Stimulated activated CD8-positive, alpha-beta memory T cell treated with anti-CD3 and anti-CD28 coated beads, Interleukin-2, amount 100 ng/mL, for 48 hours (primary cell): ENCODE measurements at regions not wholly inside any gene's neighbourhood (a gene's known extent, or its start where the extent isn't known, plus 50 kb on each side); places are given as distances from the start of the nearest gene placed in this dataset.
"Not testable (repeated sequence)": the region's sequence is repeated elsewhere in the genome, so short reads cannot be mapped to it uniquely, and the experiment has no call there.

ENCODE experiments used
- DNase-seq, 2 donors: peaks; one replicate each; pipeline ENCODE4 v3.0.0-alpha.2; 2020; ENCODE audit warnings: low read depth in 2 of 2

DNA sequence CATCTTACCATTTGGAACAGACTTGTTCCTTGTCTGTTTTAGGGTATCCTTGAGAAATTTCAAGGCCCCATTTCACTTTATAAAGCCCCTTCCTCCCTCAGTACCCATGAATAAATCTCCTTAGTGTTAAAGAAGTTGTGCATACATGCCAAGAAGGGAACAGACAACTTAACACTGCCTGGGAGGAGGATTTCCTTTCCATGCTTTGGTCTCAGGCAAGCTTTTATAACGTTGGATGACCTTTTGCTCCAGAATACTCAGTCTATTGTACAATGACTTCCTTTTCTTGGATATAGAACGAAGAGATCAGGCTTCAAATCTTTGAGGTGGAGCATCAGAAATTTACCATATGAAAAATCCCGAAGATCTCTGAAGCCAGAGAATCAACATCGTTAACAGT is 551.4 kb downstream of the PRKD1 start:
- no peak for DNase-seq

DNA sequence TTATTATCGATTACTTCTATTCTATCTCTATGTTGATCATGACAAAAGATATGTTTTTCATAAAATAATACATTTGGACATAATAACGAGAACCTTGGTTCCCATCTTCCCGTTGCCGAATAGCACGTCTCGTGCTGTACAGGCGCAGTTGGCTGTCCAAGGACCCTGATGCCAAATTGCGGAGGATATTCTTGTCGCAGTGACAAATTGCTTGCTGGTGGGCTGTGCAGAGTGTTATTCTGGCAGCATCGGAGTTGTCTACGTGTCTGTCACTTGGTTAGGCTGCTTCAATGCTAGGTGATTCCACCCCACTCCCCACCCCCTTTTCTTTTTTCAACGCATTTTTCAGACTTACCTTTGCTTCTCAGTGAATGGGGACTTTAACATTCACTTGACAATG is 546.8 kb downstream of the PRKD1 start:
- no peak for DNase-seq

DNA sequence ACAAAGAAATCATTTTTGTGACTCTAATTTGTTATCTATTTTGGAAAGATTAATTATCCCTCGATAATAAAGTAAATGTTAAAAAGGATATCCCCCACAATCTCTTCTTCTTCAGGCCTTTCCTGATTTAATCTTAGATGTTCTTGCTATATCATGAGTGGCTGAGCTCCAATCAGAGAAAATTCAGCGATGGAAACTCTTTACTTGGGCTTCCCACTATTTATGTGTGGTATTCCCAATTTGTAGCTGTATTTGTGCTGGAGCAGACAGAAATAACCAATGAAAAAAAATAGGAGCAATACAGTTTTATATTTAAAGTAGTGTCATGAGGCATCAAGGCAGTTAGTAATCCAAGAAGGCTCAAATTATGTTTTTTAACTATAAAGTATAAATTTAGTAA is 539.1 kb downstream of the PRKD1 start:
- no peak for DNase-seq

DNA sequence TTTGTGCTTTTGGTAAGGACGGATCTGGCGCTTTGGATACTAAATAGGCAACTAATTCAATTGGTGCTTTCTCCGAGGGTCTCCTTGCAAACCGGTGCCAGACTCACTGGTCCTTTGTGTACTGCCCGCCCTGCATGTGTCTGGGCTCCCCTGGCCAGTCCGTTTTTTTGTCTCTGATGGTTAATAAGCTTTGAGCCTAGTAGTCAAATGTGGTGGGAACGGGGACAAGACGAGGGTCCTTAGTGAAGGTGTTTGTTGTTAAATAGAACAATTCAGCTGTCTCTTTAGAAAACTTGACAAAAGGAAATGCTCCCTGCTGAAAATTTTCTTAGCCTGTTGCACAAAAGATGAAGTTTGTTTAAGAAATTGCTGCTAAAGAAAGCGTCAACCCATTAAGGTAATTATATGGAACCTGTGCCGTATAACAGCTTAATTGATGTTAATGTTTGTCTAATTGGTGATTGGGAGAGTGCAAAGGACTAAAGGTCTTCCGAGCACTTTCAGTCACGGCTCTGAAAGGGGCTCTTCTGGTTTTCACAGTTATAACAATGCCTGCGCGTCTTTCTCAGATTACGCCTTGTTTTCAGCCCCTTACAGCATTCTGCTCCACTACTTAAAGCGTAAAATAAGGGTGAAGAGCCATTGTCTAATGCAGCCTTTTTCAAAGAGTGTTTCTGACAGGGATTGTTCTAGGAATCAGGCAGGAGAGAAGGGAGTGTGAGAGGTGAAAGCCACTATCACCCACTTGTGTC is 537.4 kb downstream of the PRKD1 start:
- DNase-seq = no peak

DNA sequence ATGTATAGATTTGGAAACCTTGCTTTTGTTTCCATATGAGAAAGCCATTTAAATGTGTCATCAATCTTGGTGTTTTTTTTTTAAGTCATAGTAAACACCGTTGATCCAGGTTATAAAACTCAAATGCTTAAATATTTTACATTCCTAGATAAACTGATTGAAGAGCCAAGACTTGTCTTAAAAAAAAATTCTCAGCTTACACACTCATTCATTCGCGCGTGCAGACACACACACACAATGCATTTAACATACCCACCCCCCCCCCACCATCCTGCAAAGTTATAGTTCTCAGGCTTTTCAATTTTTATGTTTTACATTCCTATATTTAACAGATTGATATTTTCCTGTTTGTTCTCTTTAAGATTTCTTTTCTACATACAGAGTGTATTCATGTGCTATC is 536.4 kb downstream of the PRKD1 start:
- DNase-seq = no peak

DNA sequence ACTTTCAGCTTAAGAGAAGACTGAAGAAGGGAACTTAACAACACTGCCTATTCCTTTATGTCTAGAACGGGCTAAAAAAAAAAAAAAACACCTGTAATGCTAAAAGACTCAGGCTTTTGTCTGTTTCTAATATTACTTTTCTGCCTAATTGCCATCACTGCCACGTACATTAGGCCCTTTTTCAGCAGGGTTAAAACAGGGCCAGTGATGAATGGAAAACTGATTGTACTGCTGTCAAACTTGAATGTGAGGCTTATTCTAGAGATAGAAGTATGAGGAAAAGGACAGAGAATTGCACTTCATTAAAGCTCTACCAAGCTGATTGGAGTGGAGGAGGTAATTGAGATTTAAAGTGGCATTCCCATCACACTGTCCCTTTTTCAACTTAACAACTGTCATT is 535.8 kb downstream of the PRKD1 start:
- DNase-seq = no peak

DNA sequence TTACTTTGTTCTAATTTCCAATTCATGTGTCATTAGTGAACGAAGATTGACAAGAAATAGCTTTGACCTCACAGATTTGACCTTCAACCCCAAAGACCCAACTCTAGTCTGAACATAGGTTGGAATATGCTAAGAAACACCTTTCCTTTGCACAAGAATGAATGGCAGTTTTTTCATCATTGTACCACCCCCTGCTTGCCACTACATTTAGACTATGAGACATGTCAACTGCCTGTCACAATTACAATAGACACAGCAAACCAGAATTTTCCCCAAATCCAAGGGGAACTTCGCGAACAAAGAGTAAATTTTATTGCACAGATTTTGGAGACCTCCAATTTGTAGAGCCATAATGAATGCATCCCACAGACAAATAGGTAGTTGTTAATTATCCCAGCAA is 535.4 kb downstream of the PRKD1 start:
- no peak for DNase-seq

DNA sequence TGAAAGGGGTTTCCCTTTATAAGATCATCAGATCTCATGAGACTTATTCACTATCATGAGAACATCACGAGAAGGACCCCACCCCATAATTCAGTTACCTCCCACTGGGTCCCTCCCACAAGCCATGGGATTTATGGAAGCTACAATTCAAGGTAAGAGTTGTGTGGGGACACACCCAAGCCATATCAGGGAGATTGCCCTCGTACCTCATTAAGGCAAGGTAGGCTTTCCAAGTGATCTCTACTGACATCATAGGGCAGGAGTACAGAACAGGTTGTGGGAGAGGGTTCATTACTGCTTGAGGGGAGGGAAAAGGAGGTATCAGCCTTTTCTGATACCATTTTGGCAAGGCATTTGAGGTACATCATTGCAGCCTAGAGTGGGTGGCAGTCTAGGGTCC is 524.6 kb downstream of the PRKD1 start:
- no peak for DNase-seq

DNA sequence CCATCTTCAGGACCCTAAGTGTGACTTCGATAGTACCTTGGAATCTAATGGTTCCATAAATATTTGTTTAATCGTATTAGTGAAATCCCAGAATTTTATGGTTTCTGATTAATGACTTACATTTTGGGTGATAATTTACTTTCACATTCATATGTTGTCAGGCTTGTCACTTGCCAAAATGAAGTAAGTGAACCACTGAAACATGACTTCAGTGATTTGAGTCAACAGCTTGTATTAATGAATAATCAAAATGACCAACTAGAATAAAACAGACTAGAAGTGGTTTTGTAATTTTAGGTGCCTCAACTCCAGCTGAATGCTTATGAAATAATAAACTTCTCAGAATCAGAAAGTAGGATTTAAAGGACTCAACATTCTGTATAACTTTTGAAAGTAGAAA is 517.1 kb downstream of the PRKD1 start:
- no peak for DNase-seq

DNA sequence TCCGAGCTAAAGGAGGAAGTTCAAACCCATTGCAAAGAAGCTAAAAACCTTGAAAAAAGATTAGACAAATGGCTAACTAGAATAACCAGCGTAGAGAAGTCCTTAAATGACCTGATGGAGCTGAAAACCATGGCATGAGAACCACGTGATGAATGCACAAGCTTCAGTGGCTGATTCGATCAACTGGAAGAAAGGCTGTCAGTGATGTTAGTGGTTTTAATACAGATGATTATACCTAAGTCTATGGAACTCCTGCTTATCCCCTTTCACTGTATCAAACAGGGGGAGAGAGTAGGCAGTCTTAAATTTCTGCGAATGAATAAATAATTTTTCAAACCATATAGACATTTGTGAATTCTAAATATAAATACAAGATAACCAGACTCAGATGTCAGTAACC is 512.7 kb downstream of the PRKD1 start:
- DNase-seq = not testable (repeated sequence)

DNA sequence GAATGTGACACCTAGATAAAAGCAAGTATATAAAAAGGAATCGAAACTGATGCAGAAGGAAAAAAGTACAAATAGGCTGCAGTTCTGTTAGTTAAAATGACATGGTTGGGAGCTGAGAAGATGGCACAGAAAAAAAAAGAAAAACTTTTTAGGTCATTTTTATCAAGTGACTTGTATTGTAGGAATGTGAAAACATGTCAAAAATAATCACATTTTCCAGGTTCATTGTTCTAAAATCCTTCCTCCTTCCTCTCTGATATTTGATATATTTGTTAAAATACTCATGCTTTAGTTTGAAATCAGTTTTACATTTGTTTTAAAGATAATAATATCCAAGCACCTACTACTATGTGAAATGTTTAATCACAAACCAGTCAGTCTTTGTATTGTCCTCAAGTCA is 507.9 kb downstream of the PRKD1 start:
- no peak for DNase-seq

DNA sequence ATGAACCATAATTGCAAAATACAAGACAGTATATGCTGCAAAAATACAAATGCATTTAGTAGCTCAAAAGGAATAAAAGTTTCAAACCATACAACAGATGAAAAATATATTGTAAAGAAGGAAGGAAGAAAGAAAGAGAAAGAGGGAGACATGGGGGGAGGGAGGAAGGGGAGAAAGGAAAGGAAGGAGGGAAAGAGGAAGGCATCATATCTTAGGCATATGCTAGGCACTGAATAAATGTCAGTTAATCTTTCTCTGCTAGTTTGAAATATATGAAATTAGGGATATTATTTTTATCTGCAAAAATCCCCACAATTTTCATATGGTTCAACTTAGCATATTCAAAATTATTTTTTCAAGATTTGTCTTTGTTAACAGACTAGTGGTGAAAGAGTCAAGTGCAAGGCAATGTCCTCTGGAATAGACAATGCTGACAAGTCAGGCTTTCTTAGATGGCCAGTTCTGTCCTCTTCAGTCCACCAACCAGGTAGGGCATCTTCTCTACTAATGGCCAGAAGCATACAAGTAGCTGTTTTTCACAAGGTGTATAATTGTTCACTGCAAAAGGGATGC is 506.4 kb downstream of the PRKD1 start:
- no peak for DNase-seq

DNA sequence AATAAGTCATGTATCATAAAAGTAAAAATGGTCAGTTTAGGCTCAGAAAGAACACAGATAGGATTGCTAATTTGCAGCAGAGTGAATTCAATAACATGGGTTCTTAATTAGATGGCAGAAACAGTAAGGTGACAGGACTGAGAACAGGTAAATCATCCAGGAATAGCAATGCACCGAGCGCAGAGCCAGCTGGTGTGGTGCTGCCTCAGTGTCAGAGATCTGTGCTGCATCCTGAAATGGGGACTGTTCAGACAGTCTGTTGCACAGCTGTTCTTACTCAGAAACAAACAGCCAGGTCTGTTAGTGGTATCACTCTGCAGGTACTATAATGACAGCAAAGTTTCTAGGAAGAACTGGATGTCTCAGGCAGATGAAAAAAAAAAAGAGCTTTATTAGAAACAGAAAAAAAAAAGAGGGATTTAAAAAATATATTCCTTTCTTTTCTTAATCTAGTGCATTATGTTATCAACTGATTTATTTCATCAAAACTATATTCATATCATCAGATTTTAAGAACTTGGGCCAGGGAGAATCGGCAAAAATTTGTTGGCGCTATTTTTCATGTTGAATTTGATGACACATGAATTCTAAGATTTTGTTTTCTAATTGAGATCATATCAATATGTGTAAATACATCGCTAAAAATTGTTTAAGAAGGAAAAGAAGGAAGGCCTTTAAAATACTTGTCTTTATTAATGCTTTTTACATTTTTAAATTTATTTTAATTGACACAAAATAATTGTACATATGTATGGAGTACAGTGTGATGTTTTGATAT is 501.8 kb downstream of the PRKD1 start:
- DNase-seq = no peak

DNA sequence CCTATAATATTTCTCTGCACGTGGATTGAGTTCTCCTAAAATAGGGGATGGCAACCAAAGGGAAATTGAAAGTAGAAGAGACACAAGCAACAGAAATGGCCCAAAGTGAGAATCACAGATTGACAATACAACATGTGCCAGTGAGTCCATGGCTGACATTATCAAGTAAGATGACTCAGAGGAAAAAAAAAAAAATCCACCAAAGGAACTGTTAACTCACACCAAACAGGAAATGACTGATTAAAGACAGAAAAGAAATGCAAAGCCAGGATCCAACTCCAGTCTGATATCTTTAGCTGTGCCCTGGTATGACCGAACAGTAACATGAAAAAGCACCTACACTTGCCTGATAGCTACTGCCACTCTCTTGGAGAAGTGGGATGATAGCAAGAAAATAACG is 485.0 kb downstream of the PRKD1 start:
- DNase-seq = no peak

DNA sequence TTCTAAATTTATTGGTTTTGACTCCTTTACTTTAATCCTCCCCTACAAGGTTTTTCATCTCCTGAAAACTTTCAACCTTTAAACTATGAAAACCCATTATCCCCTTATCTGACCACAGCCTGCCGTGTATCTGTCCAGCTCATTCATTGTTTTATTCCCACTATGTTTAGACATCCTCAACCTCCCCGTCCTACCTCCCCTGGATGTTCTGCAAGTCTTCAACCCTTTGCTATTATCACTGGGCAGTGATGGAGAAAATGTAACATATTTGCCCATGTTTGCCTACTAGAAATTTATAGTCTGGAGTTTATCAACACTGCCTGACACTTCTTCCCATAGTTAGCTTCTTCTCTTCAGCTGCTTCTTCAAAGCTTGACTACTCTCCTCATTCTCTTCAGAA is 483.4 kb downstream of the PRKD1 start:
- no peak for DNase-seq

DNA sequence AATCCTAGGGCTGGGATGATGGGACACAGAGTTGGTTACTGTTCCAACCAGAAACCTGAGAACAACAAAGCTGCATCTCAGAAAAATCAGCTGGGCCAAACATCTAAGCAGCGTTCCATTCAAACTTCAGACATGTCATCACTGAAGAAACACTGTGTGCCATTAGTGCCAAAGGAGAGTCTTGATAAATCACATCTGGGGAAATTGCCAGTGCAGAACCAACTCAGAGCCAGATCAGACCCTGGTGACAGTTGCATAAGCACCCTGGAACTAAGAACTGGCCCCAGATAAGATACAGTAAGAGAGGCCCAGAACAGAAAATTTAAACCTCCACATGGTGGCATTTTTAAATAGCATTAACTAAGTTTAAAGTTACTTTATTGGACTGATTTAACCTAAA is 482.8 kb downstream of the PRKD1 start:
- no peak for DNase-seq

DNA sequence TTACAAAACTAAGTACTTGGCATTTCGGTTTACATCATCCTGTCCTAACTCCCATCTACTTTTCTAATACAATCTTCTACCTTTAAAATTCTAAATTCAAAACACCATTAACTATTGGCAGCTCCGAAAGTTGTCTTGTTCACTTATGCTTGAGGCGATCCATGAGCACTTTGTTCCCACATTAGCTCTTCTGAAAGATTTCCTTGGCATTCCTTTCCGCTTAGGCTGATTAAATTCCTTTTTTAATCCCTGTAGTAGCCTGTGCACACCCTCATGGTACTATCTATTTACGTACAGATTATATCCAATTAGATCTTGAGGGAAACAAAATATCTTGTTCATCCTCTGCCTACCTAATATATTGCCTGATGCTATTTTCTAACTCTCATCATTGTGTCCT is 480.7 kb downstream of the PRKD1 start:
- DNase-seq = no peak

DNA sequence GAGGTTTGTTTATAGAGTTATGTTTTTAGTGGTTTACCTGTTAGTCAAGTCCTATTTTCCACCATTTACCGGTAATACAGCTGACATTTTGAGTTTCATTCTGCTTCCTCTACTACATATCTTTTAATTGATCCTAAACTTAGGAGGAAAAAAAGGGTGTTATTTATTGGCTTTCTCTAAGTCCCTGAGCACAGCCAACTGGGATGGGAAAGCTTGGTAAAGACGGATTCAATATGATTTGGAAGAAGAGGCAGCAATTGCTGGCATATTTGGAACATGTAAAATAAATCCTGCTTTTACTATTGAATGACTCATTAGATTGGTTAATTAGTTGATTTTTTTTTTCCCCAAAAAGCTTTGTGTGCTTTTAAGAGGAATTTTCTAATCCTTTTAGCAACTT is 475.7 kb downstream of the PRKD1 start:
- no peak for DNase-seq

DNA sequence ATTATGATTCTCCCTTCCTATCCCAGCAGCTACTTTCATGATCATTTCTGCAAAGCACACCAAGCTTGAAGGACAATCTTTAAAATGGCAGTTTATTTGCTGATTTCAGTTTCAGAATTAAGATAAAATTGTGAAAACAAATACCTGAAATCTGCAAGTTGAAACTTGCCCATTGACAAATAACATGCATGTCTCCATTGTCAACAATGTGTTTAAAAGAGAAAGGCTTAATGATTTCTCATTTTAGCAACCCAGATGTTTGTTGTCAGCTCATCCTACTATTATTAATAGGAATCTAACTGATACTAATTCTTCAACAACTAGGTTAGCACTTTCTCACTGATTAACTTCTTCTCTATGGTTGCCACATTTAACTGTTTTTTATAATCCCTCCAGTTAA is 474.6 kb downstream of the PRKD1 start:
- no peak for DNase-seq

DNA sequence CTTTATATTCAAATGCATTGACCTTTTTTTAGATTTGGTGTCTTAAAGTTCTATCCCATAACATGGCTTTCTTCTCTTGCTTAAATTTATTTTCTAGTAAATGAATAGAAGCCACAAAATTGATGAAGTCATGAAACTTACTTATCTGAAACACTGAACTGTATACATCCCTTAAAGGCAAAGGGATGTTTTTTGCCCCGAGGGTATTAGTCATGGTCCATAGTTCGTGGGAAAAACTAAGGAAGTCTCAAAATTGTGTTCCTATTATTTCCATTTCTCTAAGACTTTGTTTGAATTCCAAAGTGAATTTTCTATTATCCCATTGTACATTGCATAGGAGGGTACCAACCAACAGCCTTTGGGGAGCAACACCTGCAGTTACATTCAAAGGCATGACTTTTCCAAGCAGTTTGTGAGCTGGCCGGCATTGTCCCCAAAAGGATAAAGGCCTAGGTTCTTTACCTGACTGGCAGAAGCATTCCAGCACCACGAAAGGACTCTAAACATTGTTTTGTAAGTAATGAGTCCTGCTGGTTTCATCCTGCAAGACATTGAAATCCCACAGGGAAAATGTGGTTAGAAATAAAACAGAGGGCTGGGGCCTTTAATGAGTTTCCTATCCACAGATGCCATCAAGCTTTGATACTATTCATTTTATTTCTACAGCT is 473.5 kb downstream of the PRKD1 start:
- DNase-seq = no peak

DNA sequence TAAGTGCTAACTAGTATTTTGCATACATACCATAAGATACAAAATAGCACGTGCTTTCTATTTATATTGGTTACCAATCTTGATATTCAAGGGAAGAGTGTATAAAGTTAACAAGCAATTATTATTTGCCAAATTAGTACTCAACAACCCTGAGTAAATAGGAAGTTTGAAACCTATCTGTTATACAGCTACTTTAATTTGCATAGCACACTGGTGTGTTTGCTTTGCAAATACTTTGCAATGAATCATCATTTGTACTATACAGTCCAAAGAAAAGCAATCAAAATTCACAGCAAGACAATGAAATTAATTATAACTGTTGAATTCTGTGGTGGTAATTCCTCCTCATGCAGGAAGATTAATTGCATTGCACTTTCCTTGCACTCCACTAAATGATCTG is 469.1 kb downstream of the PRKD1 start:
- DNase-seq = no peak

DNA sequence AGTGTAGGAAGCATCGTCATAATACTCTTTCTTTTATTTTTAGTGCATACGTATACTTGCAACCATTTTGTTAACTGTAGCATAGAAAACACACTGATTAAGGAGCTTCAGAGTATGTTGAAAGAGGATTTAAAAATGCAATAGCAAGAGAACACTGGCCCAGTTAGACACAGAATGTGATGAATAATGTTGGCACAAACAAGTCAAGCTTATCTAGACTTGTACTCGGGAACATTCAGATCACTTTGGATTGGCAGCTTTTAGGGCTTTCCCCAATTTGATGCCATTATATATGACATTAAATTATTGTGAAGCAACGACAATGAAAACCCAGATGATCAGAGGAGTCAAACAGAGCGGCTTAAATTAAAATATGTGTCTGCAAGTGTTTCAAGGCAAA is 468.1 kb downstream of the PRKD1 start:
- DNase-seq = no peak
